HuH-7.5 (cell line): ENCODE measurements at regions not wholly inside any gene's neighbourhood (a gene's known extent, or its start where the extent isn't known, plus 50 kb on each side); places are given as distances from the start of the nearest gene placed in this dataset.

Source experiments
- DNase-seq: peaks from one replicate; pipeline ENCODE4 v3.0.0; 2011; ENCODE audit warnings: low spot score

- DNase-seq, result no peak
Observed at GRCh38 chr17:79280866-79281572, 206.4 kb downstream of the ENGASE start.

GRCh38 chr17:79280010-79280409 lies 205.4 kb downstream of the ENGASE start:
- DNase-seq, result no peak

GRCh38 chr17:79279320-79279719 lies 204.7 kb downstream of the ENGASE start:
- no peak for DNase-seq

DNA sequence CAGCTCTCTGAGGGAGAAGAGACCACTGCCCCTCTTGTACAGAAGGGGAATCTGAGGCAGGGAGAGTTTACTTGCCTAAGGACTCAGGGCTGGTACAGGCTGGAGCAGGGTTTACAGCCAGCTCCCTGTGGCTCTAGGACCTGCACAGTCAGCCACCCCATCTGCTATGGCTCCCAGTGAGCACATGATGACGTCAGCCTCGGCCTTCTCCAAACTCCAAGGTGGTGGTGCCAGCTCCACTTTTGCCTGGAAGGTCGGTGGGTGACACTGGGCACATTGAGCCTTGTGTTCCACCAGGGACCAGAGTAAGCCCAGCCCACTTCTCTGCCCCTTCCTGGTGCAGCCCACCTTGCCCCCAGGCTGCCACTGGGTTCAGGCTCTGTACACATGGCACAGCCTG lies 202.2 kb downstream of the ENGASE start:
- no peak for DNase-seq

GRCh38 chr17:79273660-79274059 lies 199.0 kb downstream of the ENGASE start:
- no peak for DNase-seq

DNA sequence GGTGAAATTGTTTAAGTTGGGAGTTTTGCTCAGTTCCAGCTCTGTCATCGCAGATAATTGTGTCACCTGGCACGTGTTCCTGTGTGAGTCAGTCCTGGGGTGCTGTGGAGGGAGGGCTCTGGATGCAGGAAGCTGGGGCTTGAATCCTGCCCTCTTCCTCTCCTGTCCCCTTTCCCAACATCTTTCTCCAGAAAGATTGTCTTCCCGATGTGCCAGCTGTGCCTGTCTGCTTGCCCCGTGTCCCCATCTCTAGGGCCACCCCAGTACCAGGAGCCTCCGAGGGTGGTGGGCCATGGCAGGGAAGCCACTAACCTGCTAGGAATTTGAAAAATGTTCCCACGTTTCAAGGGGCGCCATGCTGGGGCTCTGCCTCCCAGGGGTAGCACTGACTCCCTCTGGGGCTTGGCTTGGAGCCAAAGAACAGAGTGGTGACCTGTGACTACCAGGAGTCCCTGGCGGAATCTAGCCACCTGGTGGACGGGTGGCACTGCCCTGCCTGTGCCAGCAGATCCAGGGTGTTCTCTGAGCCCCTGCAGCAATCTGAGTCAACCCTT lies 198.1 kb downstream of the ENGASE start:
- no peak for DNase-seq

DNA sequence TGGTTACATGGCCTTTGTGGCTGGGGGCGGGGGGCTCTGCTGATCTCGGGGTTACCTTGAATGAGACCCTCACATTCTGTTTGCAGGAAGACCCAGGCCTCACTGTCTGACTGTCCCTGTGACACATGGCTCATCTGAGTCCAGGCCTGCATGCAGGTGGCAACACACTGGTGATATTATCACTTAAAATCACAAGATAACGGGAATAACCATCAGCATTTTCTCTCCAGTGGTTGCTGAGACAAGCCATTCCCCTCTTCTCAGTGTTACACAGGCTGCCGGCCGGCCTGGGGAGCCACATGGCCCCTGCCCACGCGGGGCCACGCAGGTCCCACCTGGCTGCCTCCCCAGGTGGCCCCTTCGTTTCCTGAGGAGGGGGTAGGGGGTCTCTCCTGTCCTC lies 197.6 kb downstream of the ENGASE start:
- no peak for DNase-seq

DNA sequence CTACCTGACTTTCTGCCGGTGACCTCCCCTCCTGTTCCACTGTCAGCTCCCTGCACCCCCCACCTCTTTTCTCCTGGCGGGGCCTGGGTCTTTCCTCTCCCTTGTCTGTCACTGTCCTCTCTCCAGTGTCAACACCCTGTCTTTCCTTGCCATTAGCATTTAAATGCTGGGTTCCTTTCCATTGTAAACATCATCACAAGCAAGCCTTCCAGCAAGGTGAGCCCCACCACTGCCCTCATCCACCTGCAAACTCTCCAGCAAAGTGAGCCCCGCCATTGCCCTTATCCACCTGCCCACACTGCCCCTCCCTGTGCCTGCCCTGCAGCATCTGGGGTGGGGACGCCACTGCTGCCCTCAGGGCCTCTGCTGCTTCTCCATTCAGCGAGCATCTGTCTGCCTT lies 195.0 kb downstream of the ENGASE start:
- no peak for DNase-seq

DNA sequence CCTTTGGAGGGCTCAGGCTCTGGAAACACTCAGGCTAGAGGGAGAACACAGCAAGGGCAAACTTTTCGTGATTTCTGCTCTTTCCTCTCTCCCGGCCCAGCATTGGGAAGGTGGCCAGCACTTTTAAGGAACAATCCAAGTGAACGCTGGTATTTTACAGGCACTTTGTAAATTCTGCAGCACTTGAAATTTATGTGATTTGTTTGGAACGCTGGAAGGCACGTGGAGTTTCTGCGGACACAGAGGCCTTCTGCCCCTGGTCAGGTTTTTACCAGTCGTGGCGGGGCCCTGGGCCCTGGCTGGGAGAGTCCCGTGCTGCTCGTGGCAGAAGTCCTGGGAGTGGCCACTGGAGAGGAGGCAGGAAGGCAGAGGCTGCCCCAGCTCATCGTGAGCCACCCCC lies 188.6 kb downstream of the ENGASE start:
- no peak for DNase-seq

- DNase-seq, result no peak
Observed at GRCh38 chr17:79262624-79263023, 188.0 kb downstream of the ENGASE start.

- DNase-seq, result no peak
Observed at GRCh38 chr17:79261355-79262072, 186.9 kb downstream of the ENGASE start.

GRCh38 chr17:79258843-79259242 lies 184.2 kb downstream of the ENGASE start:
- no peak for DNase-seq

DNA sequence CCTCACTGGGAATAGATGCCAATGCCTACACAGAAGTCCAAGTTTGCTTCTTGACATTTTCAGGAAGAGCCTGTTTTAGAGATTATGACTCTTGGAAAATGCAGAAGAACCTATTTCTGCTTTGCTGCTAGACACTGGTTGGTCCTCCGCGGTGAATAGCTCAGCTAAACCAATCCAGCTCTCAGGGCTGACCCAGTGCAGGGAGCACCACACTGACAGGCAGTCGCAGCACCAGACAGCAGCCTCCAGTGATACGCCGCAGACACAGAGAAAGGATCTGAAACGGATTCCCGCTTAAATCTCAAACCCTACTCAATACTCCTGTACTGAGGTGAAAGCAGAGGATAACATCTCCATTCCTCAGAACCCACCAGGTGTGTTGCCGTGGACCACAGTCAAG lies 183.4 kb downstream of the ENGASE start:
- DNase-seq, result no peak

- no peak for DNase-seq
Observed at GRCh38 chr17:79255926-79256585, 181.4 kb downstream of the ENGASE start.

- no peak for DNase-seq
Observed at GRCh38 chr17:79255456-79255855, 180.8 kb downstream of the ENGASE start.

GRCh38 chr17:79255046-79255445 lies 180.4 kb downstream of the ENGASE start:
- no peak for DNase-seq

- no peak for DNase-seq
Observed at GRCh38 chr17:79252886-79253285, 178.3 kb downstream of the ENGASE start.

- no peak for DNase-seq
Observed at GRCh38 chr17:79251824-79252223, 177.2 kb downstream of the ENGASE start.

DNA sequence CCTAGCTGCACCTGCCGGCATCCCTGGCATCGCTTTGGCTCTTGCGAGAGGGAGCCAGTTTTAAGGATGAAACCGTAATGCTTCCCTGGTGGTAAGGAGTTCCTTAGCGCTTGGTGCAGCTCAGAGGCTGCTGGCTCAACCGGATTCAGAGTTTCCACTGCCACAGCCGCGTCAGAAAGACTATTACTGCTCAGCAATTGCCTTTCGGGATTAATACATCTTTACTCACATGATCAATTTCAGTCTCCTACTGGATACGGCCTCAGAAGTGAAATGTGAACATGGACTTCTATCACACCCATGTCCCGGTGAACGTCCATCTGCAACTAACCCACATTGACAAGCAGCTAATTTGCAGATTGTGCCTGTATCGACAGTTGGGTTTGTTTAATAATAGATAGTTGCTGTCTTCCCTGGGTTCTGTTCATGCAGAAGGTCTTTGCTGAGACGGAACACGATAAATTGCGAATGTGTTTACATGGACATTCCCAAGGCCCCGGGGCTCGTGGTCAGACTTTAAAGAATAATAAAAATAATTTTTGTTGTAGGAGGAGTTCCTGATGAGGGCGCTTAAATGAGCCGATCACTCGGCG lies 175.4 kb downstream of the ENGASE start:
- no peak for DNase-seq

DNA sequence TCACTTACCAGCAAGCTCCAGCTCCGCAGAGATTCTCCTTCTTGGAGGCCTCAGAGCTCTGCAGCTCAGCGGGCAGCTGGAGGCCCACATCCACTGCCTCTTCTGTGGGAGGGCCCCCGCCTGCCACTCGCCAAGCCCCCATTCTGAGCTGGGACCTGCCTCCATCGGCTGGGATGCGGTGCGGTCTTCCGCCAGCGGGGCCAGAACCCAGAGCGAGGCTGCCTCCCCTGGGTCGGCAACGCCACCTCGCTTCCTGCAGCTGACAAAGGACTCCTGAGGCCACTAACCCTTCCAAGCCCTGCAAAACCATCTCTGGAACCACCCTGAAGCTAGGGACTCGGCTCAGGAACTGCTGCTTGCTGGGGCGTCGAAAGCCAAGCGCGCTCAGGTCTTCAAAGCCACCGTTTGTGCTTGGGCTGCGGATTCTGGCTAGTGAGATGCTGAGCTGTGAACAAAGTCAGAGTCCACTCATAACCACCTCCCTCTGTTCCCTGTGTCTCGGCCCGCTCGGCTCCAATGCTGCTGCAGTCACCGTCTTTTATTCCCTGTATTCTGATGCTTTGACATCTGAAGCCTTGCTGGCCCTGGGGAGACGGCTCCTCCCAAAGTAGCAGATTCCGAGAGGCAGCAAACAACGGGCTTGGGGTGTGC lies 174.3 kb downstream of the ENGASE start:
- DNase-seq, result no peak

DNA sequence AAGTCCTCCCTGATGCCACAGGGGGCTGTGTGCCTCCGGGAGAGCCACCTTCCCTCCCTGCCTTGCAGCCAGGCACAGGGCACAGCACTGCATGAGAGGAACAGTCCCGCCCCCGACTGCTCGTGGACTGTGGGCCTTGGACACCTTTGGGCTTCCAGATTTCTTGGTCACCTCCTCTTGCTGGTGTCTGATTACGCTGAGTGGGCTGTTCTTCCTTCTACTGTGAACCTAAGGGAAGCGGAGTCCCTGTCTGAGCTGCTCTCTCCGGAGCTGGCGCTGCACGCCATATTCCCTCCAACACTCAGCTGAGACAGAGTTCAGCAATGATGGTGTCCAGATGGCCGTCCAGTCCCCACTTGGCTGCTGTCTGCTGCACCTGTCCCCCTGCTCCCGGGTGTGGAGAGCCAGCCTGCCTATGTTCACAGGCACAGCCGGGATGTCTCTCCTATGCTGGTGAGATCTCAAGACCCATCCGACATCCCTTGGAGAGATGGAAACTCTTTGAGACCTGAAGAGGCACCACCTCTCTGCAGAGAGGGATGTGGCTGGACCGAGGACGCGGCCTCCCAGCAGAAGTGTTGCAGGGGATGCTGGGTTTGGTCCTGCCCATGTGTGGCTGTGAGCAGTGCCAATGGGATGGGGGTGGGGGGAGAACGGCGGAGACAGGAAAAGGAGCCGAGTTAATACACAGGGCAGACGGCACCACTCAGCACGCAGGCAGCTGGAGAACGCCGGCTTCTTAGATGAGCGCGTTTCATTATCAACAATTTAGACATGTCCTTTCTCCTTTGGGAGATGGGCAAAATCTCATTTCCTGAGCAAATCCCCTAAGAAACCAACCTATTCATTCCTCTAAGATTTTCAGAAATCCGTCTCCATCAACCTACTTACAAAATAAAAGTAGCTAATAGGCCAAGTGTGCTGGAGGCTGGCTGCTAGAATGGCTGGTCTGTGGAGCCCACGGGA lies 171.9 kb downstream of the ENGASE start:
- DNase-seq, result no peak
